IPS DF 4.7 (cell line): ENCODE measurements at regions not wholly inside any gene's neighbourhood (a gene's known extent, or its start where the extent isn't known, plus 50 kb on each side); places are given as distances from the start of the nearest gene placed in this dataset.

Experiments used
- DNase-seq: peaks from one replicate; pipeline ENCODE4 v3.0.0-alpha.2; 2013; ENCODE audit warnings: low spot score; ENCODE audit errors: extremely low read depth

- DNase-seq = no peak
Measured at GRCh38 chr10:85194706-85195105, 866.3 kb downstream of the CCSER2 start.

GRCh38 chr10:85195596-85195995 is 867.2 kb downstream of the CCSER2 start:
- no peak for DNase-seq

DNA sequence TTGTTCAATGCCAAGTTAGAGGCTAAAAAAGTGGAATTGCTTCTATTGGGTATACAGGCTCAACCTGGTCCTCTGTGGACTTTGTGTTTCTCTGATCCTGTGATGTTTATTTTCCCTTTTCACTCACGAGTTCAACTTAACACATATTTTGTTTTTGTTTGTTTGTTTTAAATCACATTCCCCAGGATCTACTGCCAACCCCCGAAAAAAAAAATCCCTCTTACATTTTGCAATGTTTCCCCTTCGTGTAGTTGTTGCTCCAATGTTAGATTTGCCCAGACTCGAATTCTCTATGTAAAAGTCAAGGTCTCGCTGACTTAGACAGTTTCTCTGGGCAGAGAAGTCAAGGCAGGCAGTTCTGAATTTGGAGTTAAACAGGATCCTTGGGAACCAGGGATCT is 876.4 kb downstream of the CCSER2 start:
- no peak for DNase-seq

GRCh38 chr10:85212526-85212925 is 884.1 kb downstream of the CCSER2 start:
- no peak for DNase-seq

DNA sequence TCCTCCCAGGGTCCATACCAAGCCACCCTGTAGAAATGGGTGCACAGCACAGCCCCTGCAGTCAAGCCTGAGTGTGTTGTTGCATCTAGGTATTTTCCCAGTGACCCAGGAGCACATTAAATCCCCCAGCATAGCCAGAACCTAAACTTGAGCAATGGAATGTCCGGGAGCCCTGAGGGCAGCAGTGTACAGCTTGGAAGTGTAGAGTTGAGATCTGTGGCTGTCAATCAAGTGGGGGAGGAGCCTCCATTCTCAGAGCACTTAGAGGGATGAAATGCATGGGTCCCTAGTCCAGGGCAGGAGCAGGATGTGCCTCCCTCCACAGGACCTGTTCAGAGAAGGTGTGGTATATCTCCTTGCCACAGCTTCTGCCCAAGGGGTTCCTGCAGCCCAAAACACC is 885.1 kb downstream of the CCSER2 start:
- DNase-seq = no peak

- no peak for DNase-seq
Measured at GRCh38 chr10:85222300-85222699, 893.9 kb downstream of the CCSER2 start.

- DNase-seq = no peak
Measured at GRCh38 chr10:85224366-85224940, 896.1 kb downstream of the CCSER2 start.

GRCh38 chr10:85225311-85225710 is 896.9 kb downstream of the CCSER2 start:
- no peak for DNase-seq

GRCh38 chr10:85226596-85226995 is 898.2 kb downstream of the CCSER2 start:
- DNase-seq = no peak

DNA sequence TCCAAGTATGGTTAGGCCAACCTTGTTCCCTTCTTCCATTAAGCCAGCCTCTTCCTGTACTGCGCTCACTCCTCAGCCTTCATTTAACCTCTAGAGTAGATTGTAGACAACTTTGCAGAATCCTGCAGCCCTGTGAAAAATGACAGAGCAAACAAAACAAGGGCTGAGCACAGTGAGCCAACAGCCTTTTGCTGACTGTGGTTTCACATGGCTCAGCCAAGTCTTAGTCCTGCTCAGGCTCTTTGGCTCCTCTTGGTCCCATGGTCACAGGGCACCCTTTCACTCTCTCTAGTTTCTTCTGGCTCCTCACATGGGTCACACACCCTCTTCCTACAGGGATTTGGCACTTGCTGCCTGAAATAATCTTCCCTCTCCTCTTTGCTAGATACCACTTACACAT is 900.3 kb downstream of the CCSER2 start:
- no peak for DNase-seq

GRCh38 chr10:85231534-85232270 is 903.3 kb downstream of the CCSER2 start:
- DNase-seq = no peak

- no peak for DNase-seq
Measured at GRCh38 chr10:85235258-85235657, 906.9 kb downstream of the CCSER2 start.

- no peak for DNase-seq
Measured at GRCh38 chr10:85238676-85239075, 910.3 kb downstream of the CCSER2 start.

- DNase-seq = no peak
Measured at GRCh38 chr10:85250304-85250703, 921.9 kb downstream of the CCSER2 start.

GRCh38 chr10:85256481-85256880 is 928.1 kb downstream of the CCSER2 start:
- no peak for DNase-seq

DNA sequence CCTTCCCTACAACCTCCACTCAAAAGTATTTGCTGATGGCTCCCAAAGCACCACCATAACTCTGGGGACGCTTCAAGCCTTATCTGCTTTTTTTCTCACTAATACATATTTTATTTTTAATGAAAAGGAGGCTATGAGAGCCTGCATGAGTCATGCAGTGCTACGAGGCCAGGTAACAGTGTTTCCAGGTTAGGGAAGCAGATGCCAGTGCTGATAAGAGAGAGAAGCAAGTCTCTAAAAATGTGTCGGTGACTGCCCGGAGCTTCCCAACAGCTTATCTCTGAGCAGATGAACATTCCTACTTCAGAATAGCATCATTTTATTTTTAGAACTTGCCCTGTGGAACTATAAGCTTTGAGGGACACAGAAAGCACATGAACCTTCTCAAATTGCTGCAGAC is 931.5 kb downstream of the CCSER2 start:
- DNase-seq = no peak

GRCh38 chr10:85262992-85263391 is 934.6 kb downstream of the CCSER2 start:
- DNase-seq = no peak

- no peak for DNase-seq
Measured at GRCh38 chr10:85265121-85265520, 936.7 kb downstream of the CCSER2 start.

DNA sequence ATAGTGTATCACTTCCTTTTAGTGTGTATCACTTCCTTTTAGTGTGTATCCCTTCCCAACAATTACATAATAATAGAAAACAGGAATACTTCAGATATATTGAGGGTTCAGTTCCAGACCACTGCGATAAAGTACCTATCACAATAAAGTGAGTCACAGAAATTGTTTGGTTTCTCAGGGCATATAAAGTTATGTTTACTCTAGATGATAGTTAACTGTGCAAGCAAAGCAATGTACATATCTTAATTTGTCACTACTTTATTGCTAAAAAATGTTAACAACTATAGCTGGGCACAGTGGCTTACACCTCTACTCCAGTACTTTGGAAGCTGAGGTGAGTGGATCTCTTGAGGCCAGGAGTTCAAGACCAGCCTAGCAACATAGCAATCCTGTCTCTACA is 938.4 kb downstream of the CCSER2 start:
- no peak for DNase-seq

- no peak for DNase-seq
Measured at GRCh38 chr10:85280014-85280413, 951.6 kb downstream of the CCSER2 start.

- no peak for DNase-seq
Measured at GRCh38 chr10:85284778-85285770, 956.7 kb downstream of the CCSER2 start.

DNA sequence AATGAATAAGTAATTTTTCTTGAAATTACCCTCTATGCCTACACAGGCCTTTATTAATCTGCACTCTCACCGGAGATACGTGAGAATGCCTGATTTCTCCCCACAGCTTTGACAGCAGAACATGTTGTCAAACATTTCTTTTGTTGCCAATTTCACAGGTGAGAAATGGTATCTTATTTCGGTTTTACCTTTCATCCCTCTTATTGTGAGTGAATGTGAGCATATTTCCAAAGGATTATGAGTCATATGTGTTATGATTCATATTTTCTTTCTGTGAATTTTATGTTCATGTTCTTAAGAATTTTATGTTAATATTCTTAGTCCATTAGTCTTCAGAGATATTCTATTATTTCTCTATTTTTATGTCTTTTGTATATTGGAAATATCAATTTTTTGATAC is 965.1 kb downstream of the CCSER2 start:
- no peak for DNase-seq
